ENCODE measurements at regions not wholly inside any gene's neighbourhood (a gene's known extent, or its start where the extent isn't known, plus 50 kb on each side); places are given as distances from the start of the nearest gene placed in this dataset.

GRCh38 chr4:81632581-81633299, 161.0 kb upstream of the RASGEF1B start:
- Histone ChIP-seq H3K4me1 (ENCODE audit: control insufficient read depth, insufficient read depth, low read length) (peaks cover 12% of the 10 kb centered on the region), H3K9ac (ENCODE audit: low read length) (no peak overlapping the region), H3K4me3 (ENCODE audit: low read length) (no peak overlapping the region), H3K27me3 (replicated peaks; ENCODE audit: control insufficient read depth, insufficient read depth, low read length) (no peaks in the 10 kb centered on the region), H3K36me3 (ENCODE audit: control insufficient read depth, insufficient read depth, low read length, severe bottlenecking) (no peaks in the 10 kb centered on the region), H3K9me3 (ENCODE audit: control insufficient read depth, low read length) (no peaks in the 10 kb centered on the region)
- DNase-seq (ENCODE audit: low read depth), result no peak

- H3K9me3 ChIP-seq (ENCODE audit: control insufficient read depth, low read length), result no peaks in the 10 kb centered on the region
- no peaks in the 10 kb centered on the region for H3K36me3 ChIP-seq (ENCODE audit: control insufficient read depth, insufficient read depth, low read length, severe bottlenecking)
- DNase-seq (ENCODE audit: low read depth), result peak; percentile 21
- no peaks in the 10 kb centered on the region for H3K27me3 ChIP-seq (replicated peaks; ENCODE audit: control insufficient read depth, insufficient read depth, low read length)
- H3K4me3 ChIP-seq (ENCODE audit: low read length), result no peak overlapping the region
- H3K4me1 ChIP-seq (ENCODE audit: control insufficient read depth, insufficient read depth, low read length), result peaks cover 12% of the 10 kb centered on the region
- no peak overlapping the region for H3K9ac ChIP-seq (ENCODE audit: low read length)
Measured at GRCh38 chr4:81631958-81632441, 160.3 kb upstream of the RASGEF1B start.

- Histone ChIP-seq H3K4me1 (ENCODE audit: control insufficient read depth, insufficient read depth, low read length) (peaks cover 12% of the 10 kb centered on the region), H3K27me3 (replicated peaks; ENCODE audit: control insufficient read depth, insufficient read depth, low read length) (no peaks in the 10 kb centered on the region)
Measured at GRCh38 chr4:81629366-81629765, 157.7 kb upstream of the RASGEF1B start.

GRCh38 chr4:81628489-81628888, 156.8 kb upstream of the RASGEF1B start:
- no peak overlapping the region for H3K9ac ChIP-seq (ENCODE audit: low read length)
- no peak overlapping the region for H3K4me3 ChIP-seq (ENCODE audit: low read length)
- H3K9me3 ChIP-seq (ENCODE audit: control insufficient read depth, low read length), result no peaks in the 10 kb centered on the region
- no peaks in the 10 kb centered on the region for H3K36me3 ChIP-seq (ENCODE audit: control insufficient read depth, insufficient read depth, low read length, severe bottlenecking)
- no peak for DNase-seq (ENCODE audit: low read depth)
- H3K27me3 ChIP-seq (replicated peaks; ENCODE audit: control insufficient read depth, insufficient read depth, low read length), result no peaks in the 10 kb centered on the region
- peaks cover 12% of the 10 kb centered on the region for H3K4me1 ChIP-seq (ENCODE audit: control insufficient read depth, insufficient read depth, low read length)

More at GRCh38 chr4:81629366-81629765, 157.7 kb upstream of the RASGEF1B start:
- no peak for DNase-seq (ENCODE audit: low read depth)
- H3K9me3 ChIP-seq (ENCODE audit: control insufficient read depth, low read length), result no peaks in the 10 kb centered on the region
- H3K4me3 ChIP-seq (ENCODE audit: low read length), result no peak overlapping the region
- no peaks in the 10 kb centered on the region for H3K36me3 ChIP-seq (ENCODE audit: control insufficient read depth, insufficient read depth, low read length, severe bottlenecking)
- no peak overlapping the region for H3K9ac ChIP-seq (ENCODE audit: low read length)

- H3K4me1 ChIP-seq (ENCODE audit: control insufficient read depth, insufficient read depth, low read length), result peaks cover 10% of the 10 kb centered on the region
- no peak overlapping the region for H3K4me3 ChIP-seq (ENCODE audit: low read length)
- no peaks in the 10 kb centered on the region for H3K36me3 ChIP-seq (ENCODE audit: control insufficient read depth, insufficient read depth, low read length, severe bottlenecking)
- H3K9ac ChIP-seq (ENCODE audit: low read length), result no peak overlapping the region
- no peaks in the 10 kb centered on the region for H3K9me3 ChIP-seq (ENCODE audit: control insufficient read depth, low read length)
- H3K27me3 ChIP-seq (replicated peaks; ENCODE audit: control insufficient read depth, insufficient read depth, low read length), result no peaks in the 10 kb centered on the region
- no peak for DNase-seq (ENCODE audit: low read depth)
Measured at GRCh38 chr4:81627590-81627989, 155.9 kb upstream of the RASGEF1B start.

GRCh38 chr4:81626851-81627250, 155.1 kb upstream of the RASGEF1B start:
- DNase-seq (ENCODE audit: low read depth), result no peak
- Histone ChIP-seq H3K27me3 (replicated peaks; ENCODE audit: control insufficient read depth, insufficient read depth, low read length) (no peaks in the 10 kb centered on the region), H3K4me3 (ENCODE audit: low read length) (no peak overlapping the region), H3K9ac (ENCODE audit: low read length) (no peak overlapping the region), H3K4me1 (ENCODE audit: control insufficient read depth, insufficient read depth, low read length) (peaks cover 5% of the 10 kb centered on the region), H3K9me3 (ENCODE audit: control insufficient read depth, low read length) (no peaks in the 10 kb centered on the region), H3K36me3 (ENCODE audit: control insufficient read depth, insufficient read depth, low read length, severe bottlenecking) (no peaks in the 10 kb centered on the region)

- no peaks in the 10 kb centered on the region for H3K9me3 ChIP-seq (ENCODE audit: control insufficient read depth, low read length)
- no peak overlapping the region for H3K4me3 ChIP-seq (ENCODE audit: low read length)
- DNase-seq (ENCODE audit: low read depth), result no peak
- no peaks in the 10 kb centered on the region for H3K36me3 ChIP-seq (ENCODE audit: control insufficient read depth, insufficient read depth, low read length, severe bottlenecking)
- H3K9ac ChIP-seq (ENCODE audit: low read length), result no peak overlapping the region
- H3K4me1 ChIP-seq (ENCODE audit: control insufficient read depth, insufficient read depth, low read length), result no peaks in the 10 kb centered on the region
- no peaks in the 10 kb centered on the region for H3K27me3 ChIP-seq (replicated peaks; ENCODE audit: control insufficient read depth, insufficient read depth, low read length)
Measured at GRCh38 chr4:81625422-81626417, 154.0 kb upstream of the RASGEF1B start.

- no peak overlapping the region for H3K4me3 ChIP-seq (ENCODE audit: low read length)
- H3K9me3 ChIP-seq (ENCODE audit: control insufficient read depth, low read length), result no peaks in the 10 kb centered on the region
- no peaks in the 10 kb centered on the region for H3K36me3 ChIP-seq (ENCODE audit: control insufficient read depth, insufficient read depth, low read length, severe bottlenecking)
- H3K27me3 ChIP-seq (replicated peaks; ENCODE audit: control insufficient read depth, insufficient read depth, low read length), result no peaks in the 10 kb centered on the region
- H3K9ac ChIP-seq (ENCODE audit: low read length), result no peak overlapping the region
- peaks cover 8% of the 10 kb centered on the region for H3K4me1 ChIP-seq (ENCODE audit: control insufficient read depth, insufficient read depth, low read length)
- DNase-seq (ENCODE audit: low read depth), result no peak
Measured at GRCh38 chr4:81623434-81623833, 151.7 kb upstream of the RASGEF1B start.

- peaks cover 8% of the 10 kb centered on the region for H3K4me1 ChIP-seq (ENCODE audit: control insufficient read depth, insufficient read depth, low read length)
- no peaks in the 10 kb centered on the region for H3K36me3 ChIP-seq (ENCODE audit: control insufficient read depth, insufficient read depth, low read length, severe bottlenecking)
- H3K9me3 ChIP-seq (ENCODE audit: control insufficient read depth, low read length), result no peaks in the 10 kb centered on the region
- DNase-seq (ENCODE audit: low read depth), result no peak
- no peak overlapping the region for H3K4me3 ChIP-seq (ENCODE audit: low read length)
- H3K9ac ChIP-seq (ENCODE audit: low read length), result no peak overlapping the region
- H3K27me3 ChIP-seq (replicated peaks; ENCODE audit: control insufficient read depth, insufficient read depth, low read length), result no peaks in the 10 kb centered on the region
Measured at GRCh38 chr4:81622474-81623184, 150.9 kb upstream of the RASGEF1B start.

GRCh38 chr4:81622028-81622427, 150.3 kb upstream of the RASGEF1B start:
- DNase-seq (ENCODE audit: low read depth), result no peak
- H3K36me3 ChIP-seq (ENCODE audit: control insufficient read depth, insufficient read depth, low read length, severe bottlenecking), result no peaks in the 10 kb centered on the region
- no peak overlapping the region for H3K9ac ChIP-seq (ENCODE audit: low read length)
- no peak overlapping the region for H3K4me3 ChIP-seq (ENCODE audit: low read length)
- no peaks in the 10 kb centered on the region for H3K27me3 ChIP-seq (replicated peaks; ENCODE audit: control insufficient read depth, insufficient read depth, low read length)
- no peaks in the 10 kb centered on the region for H3K9me3 ChIP-seq (ENCODE audit: control insufficient read depth, low read length)
- peaks cover 8% of the 10 kb centered on the region for H3K4me1 ChIP-seq (ENCODE audit: control insufficient read depth, insufficient read depth, low read length)

GRCh38 chr4:81621490-81621889, 149.8 kb upstream of the RASGEF1B start:
- Histone ChIP-seq H3K27me3 (replicated peaks; ENCODE audit: control insufficient read depth, insufficient read depth, low read length) (no peaks in the 10 kb centered on the region), H3K4me3 (ENCODE audit: low read length) (no peak overlapping the region), H3K9ac (ENCODE audit: low read length) (no peak overlapping the region), H3K9me3 (ENCODE audit: control insufficient read depth, low read length) (no peaks in the 10 kb centered on the region), H3K4me1 (ENCODE audit: control insufficient read depth, insufficient read depth, low read length) (peaks cover 8% of the 10 kb centered on the region), H3K36me3 (ENCODE audit: control insufficient read depth, insufficient read depth, low read length, severe bottlenecking) (no peaks in the 10 kb centered on the region)
- no peak for DNase-seq (ENCODE audit: low read depth)

All from adipocyte (in vitro differentiated cells).